Prostate gland (tissue), 2 donors: ENCODE measurements at regions not wholly inside any gene's neighbourhood (a gene's known extent, or its start where the extent isn't known, plus 50 kb on each side); places are given as distances from the start of the nearest gene placed in this dataset.

Experiments
- DNase-seq: peaks from one replicate; pipeline ENCODE4 v3.0.0-alpha.2; 2019; ENCODE audit warnings: low spot score
- H3K27ac ChIP-seq, 2 donors: fragments of 200-600 bp; sonication (generic); 2 replicates each; pipeline ENCODE4 v1.5.1; 2017 to 2019
- H3K27me3 ChIP-seq: fragments of 200-600 bp; sonication (generic); replicated peaks from 2 replicates; pipeline ENCODE4 v1.5.1; 2019; ENCODE audit not compliant: insufficient read depth
- H3K36me3 ChIP-seq, 2 donors: fragments of 200-600 bp; sonication (generic); 1 replicate in 1 of 2; 2 replicates in 1 of 2; pipeline versions ENCODE4 v1.5.1 to v1.8.1; 2017 to 2019
- H3K4me1 ChIP-seq: fragments of 200-600 bp; sonication (generic); replicated peaks from 2 replicates; pipeline ENCODE4 v1.5.1; 2019
- H3K4me3 ChIP-seq, 2 donors: fragments of 200-600 bp; sonication (generic); 2 replicates each; pipeline ENCODE4 v1.5.1; 2017 to 2019
- H3K9me3 ChIP-seq: fragments of 200-600 bp; sonication (generic); 2 replicates; pipeline ENCODE4 v1.5.1; 2017
- CTCF ChIP-seq, 4 experiments: fragments of 200-600 bp in 2 of 4; fragments of 450-650 bp in 2 of 4; sonication (generic) in 2 of 4; IDR thresholded peaks; 1 replicate in 3 of 4; 2 replicates in 1 of 4; pipeline ENCODE4 v1.5.1; 2016 to 2019; ENCODE audit warnings: antibody characterized with exemption in 4 of 4, mild to moderate bottlenecking in 2 of 4, moderate library complexity in 2 of 4
- POLR2A ChIP-seq: fragments of 450-650 bp; IDR thresholded peaks from one replicate; pipeline ENCODE4 v1.6.1; 2016; ENCODE audit warnings: antibody characterized with exemption, mild to moderate bottlenecking
- POLR2AphosphoS5 ChIP-seq: sonication (generic); formaldehyde crosslinking; IDR thresholded peaks from one replicate; pipeline ENCODE4 v1.6.1; 2017; ENCODE audit warnings: antibody characterized with exemption
- WGBS: methylation state at CpG from one replicate; pipeline ENCODE4 v1.1.5; 2018; 5-methylcytosine and 5-hydroxymethylcytosine counted together
- intact Hi-C: fragments of 100-400 bp; cut with DNase I; formaldehyde crosslinking; loops from one replicate; pipeline ENCODE4 v1.14.2; 2022

DNA sequence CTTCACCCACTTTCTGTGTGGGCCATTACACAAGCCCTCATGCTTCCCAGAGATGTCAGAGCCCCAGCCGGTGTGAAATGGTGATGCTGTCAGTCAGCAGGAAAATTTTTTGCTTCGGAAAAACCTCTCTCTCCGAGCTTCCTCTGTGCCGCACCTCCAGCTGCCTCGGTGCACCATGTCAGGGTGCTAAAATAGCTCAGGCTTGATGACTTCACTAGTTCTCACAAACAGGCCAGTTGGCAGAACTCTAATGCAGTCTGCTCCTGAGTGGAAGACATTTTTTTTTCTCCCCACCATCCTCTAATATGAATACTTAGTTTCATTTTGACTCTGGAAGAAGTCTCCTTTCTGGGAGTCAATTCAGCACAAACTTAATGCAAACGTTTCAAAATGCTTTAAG is 71.3 kb downstream of the KLF12 start:
- Histone ChIP-seq H3K4me3 (no peak overlapping the region), H3K4me1 (no peaks in the 10 kb centered on the region), H3K27me3 (no peaks in the 10 kb centered on the region), H3K27ac (peak overlapping the region; percentile 34 to 44), H3K9me3 (no peaks in the 10 kb centered on the region), H3K36me3 (no peaks in the 10 kb centered on the region)
- DNase-seq = no peak
- TF ChIP-seq POLR2A (no peak), POLR2AphosphoS5 (no peak), CTCF (IDR thresholded peaks at IDR 0.05) (no peak)
- intact Hi-C loops = loop anchor here (5.0 kb wide), 1 partner anchor 69 kb away; the partner anchor contains the start of gene KLF12
- 39% methylated on average over 6 of the region's 6 CpGs for WGBS

DNA sequence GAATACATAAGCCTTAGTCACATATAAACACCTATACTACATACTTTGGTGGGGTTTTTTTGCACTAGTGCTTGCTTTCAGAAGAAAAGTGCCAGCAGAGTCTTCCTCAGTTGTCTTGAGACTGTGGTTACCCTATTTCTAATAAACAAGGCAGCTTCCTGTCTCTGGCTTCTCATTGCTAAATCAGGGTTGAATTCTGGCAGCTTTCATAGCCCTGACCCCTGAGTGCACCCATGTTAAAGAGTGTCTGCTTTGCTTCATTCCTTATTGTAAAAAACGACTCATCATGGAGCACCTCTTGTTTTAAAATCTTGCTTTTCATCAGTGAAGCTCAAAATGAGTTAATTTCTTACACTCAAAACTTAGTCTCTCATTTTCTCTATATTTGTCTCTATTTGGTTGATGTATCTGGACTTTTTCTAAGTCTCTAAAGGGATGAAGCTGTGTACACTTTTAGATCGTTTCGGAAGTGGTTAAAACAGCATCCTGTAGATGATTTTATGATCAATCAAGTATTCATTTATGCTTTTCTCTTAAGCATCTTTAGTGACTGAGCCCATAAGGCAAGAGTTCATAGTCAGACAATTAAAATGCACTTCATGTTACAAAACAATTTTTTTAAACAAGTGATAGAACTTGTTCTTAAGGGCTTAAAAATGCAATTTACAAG is 72.1 kb downstream of the KLF12 start:
- TF ChIP-seq POLR2AphosphoS5 (no peak), POLR2A (no peak), CTCF (IDR thresholded peaks at IDR 0.05) (no peak)
- H3K27ac ChIP-seq = peak overlapping the region in 1 of 2 donors; percentile 34

DNA sequence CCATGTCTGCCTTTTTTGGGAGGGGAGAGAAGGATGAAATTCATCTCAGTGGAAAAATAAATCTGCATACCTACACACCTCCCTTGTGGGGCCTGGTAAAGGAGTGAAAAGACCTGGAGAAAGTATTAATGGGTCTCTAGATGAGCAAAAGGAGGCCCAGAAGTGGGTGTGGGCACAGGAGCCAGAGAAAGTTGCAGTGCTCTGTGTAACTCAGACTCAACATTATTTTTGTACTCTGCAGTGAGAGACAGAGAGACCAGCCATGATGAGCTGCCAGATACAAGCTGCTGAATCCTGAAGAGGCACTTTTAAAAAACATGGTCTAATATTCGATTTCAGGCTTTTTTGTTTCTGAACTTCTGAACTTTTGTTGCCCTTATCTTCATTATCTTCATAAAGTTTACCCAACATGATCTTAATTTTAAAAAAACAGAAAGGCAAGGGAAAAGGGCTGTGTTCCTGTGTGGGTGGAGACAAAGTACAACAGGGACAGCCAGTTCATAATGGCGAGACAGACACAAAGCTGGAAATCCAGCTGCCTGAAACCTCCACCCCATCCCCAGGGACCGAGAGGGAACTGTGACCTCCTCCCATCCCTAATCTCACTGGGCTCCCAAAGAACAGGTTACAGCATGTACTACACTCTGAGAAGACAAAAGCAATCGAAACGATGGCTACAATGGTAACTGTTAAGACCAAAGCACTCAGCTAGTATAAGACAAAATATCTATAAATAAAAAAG is 77.2 kb downstream of the KLF12 start:
- DNase-seq = no peak
- no peaks in the 10 kb centered on the region for H3K27me3 ChIP-seq
- H3K4me1 ChIP-seq = no peaks in the 10 kb centered on the region
- no peak overlapping the region for H3K27ac ChIP-seq
- H3K36me3 ChIP-seq = no peaks in the 10 kb centered on the region
- H3K9me3 ChIP-seq = no peaks in the 10 kb centered on the region
- intact Hi-C loops = no loop called here
- WGBS = 14% methylated on average over 5 of the region's 5 CpGs
- TF ChIP-seq POLR2A (no peak), CTCF (IDR thresholded peaks at IDR 0.05) (no peak), POLR2AphosphoS5 (no peak)
- H3K4me3 ChIP-seq = no peak overlapping the region

More for the DNA sequence above, 72.1 kb downstream of the KLF12 start:
- intact Hi-C loops = loop anchor here (5.0 kb wide), 1 partner anchor 70 kb away; the partner anchor contains the start of gene KLF12
- Histone ChIP-seq H3K9me3 (no peaks in the 10 kb centered on the region), H3K36me3 (no peaks in the 10 kb centered on the region), H3K27me3 (no peaks in the 10 kb centered on the region), H3K4me1 (no peaks in the 10 kb centered on the region), H3K4me3 (no peak overlapping the region)
- no peak for DNase-seq
- WGBS = 28% methylated on average over 3 of the region's 3 CpGs

- TF ChIP-seq POLR2AphosphoS5 (peak; percentile 10), POLR2A (no peak), CTCF (IDR thresholded peaks at IDR 0.05) (no peak)
- no peaks in the 10 kb centered on the region for H3K27me3 ChIP-seq
- 74% methylated on average over 5 of the region's 5 CpGs for WGBS
Observed at GRCh38 chr13:74052402-74052928, 81.7 kb downstream of the KLF12 start.

More at GRCh38 chr13:74052402-74052928, 81.7 kb downstream of the KLF12 start:
- Histone ChIP-seq H3K4me3 (no peak overlapping the region), H3K9me3 (no peaks in the 10 kb centered on the region), H3K4me1 (no peaks in the 10 kb centered on the region), H3K36me3 (no peaks in the 10 kb centered on the region), H3K27ac (no peak overlapping the region)
- DNase-seq = peak; percentile 19
- intact Hi-C loops = no loop called here
